ENCODE measurements at regions not wholly inside any gene's neighbourhood (a gene's known extent, or its start where the extent isn't known, plus 50 kb on each side); places are given as distances from the start of the nearest gene placed in this dataset.
"Not testable (repeated sequence)": the region's sequence is repeated elsewhere in the genome, so short reads cannot be mapped to it uniquely, and the experiment has no call there.

DNA sequence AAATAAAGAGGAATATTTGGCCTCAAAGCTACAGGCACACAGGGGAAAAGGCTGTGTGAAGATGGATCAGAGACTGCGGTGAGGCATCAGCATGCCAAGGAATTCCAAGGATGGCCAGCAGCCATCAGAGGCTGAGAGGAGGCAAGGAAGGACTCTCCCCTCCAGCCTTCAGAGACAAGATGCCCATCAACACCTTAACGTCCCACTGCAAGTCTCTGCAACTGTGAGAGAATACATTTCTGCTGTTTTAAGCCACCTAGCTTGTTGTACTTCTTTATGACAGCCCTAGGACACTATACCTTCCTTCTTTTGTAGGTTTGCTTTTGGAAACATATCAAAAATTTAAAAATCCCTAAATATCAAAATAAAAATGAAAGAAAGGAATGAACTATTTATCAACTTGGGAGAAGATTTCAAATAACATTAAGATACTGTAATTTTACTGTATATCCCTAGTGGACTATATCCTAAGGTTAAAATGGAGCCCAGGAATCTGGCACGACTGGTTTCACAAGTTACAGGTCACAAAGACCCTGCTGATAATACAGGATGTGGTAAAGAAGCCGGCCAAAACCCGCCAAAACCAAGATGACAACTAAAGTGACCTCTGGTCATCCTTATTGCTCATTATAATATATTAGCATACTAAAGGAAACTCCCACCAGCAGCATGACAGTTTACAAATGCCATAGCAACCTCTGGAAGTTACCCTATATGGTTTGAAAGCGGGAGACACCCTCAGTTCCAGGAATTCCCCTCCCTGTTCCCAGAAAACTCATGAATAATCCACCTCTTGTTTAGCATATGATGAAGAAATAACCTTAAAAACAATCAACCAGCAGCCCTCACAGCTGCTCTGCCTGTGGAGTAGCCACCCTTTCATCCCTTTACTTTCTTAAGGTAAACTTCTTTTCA is 185.2 kb downstream of the AVL9 start:
- no peak for DNase-seq

DNA sequence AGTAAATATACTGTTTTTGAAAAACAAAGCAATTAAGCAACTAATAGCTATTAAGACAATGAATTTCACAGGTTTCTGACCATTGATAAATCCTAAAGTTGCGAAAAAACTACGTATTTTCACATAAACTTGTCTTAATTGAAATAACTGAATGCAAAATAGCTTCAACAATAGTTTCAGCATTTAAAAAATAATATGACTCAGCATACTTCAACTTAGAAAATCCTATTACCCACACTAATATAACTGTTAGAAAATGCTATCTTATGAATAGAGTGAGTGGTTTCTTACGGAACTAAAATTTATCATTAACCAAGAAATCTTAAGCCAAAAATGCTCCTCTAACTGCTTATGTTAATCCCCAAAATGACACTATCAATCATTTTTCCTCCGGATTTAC is 183.9 kb downstream of the AVL9 start:
- no peak for DNase-seq

DNA sequence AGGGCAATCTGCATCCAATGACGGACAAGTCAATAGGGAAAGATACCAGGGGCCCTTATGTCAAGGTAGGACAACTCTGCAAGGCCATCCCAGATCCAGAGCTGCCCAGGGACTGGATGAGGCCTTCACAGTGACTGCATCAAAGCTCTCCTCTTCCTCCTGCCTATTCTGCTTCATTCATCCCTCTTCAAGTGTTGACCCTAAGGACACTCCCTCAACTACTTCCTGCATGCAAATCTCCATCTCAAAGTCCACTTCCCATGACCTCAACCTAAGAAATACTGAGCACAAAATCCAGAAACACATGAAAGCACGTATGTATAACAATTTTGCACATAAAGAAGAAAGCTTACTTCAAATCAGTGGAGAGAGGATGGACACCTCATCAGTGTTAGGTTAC is 182.3 kb downstream of the AVL9 start:
- no peak for DNase-seq

DNA sequence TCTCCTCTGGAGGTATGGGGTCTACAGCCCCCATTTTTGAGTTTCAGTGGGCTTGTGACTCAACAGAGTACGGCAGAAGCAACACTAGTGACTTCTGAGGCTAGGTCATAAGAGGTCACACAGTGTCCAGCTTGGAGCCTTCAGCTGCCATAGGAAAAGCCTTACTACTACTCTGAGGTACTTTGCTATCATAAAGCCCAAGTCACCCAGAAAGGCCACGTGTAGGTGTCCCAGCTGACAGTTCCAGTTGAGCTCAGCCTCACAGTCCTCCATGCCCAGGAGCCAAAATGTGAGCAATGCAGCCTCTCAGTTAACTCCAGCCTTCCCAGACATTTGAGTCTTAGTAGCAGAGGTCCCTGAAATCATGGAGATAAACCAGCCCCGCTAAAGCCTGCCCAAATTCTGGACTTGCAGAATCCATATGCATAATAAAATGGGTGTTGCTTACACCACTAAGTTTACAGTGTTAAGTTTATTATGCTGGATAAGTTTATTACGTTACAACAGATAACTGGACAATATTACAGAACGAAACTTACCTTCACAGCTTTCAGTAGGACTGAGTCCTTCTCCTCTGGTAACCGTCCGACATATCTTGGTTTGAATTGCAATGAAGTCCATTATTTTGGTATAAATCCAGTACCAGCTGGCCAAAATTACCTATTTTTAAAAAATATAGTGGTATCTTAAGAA is 181.1 kb downstream of the AVL9 start:
- DNase-seq: no peak

DNA sequence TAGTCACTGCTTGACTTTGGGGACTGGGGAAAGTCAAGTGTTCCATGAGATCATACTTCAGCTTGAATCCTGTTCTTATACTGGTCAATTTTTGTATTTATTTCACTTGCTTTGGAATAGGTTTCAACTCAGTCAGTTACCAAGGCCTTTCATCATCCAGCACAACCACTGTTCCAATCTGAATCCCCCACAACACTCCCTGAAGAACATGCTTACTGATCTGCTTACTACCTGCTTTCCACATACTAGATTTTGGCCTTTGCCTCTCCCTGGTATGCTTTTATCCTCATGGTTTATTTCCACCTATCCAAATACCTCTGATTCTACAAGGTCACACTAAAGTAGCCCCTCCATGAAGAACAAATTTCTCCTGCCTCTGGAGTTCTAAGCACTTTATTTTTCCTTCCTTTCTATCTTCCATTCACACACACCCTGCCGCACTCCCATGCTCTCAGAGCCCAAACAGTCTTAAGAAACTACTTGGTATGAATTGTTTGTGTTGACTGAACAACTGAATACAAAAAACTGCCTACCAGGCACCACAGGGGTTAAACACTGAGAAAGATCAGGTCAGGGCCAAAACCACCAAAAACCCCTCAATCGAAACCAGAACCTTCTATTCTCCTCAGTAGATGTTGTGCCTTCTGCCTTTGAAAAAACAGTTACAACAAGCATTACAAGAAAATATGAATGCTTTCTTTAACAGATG is 178.1 kb downstream of the AVL9 start:
- no peak for DNase-seq

DNA sequence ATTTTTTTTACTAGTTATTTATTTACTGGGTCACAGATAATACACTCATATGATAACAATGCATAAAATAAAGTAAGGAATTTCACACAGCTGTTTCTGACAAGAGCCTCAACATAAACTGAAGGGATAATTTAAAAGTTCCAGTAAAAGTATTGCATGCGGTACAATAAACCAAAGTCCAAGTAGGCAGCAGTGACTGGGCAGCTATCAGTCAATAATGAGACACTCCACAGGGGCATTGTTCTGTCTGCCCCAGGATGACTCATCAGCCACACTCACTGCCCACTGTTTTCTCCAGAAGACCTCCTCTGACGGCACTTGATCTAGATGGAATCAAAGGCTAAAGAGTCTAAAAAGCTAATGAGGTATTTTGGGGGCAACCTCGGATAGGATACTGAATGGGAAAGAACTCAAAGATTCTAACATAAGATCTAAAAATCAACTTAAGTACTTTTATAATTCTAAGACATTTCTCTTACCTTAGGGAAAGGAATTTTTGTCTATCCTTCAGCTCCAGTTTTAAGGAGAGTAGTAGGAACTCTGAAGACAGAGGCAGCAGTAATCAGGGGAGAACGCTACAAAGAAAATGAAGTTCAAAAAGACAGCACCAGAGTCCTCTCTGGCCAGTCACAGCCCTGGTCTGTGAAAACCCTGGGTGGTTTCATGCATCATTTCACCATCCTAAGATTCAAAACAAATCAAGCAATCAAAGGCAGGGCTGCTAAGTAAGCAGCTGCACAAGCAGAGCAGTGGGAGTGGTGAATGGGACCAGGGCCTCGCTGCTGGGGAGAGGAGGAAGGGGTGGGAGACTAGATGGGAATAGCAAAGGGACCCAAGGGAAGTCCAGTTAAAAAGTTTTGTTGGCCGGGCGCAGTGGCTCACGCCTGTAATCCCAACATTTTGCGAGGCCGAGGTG is 175.1 kb downstream of the AVL9 start:
- DNase-seq: no peak

DNA sequence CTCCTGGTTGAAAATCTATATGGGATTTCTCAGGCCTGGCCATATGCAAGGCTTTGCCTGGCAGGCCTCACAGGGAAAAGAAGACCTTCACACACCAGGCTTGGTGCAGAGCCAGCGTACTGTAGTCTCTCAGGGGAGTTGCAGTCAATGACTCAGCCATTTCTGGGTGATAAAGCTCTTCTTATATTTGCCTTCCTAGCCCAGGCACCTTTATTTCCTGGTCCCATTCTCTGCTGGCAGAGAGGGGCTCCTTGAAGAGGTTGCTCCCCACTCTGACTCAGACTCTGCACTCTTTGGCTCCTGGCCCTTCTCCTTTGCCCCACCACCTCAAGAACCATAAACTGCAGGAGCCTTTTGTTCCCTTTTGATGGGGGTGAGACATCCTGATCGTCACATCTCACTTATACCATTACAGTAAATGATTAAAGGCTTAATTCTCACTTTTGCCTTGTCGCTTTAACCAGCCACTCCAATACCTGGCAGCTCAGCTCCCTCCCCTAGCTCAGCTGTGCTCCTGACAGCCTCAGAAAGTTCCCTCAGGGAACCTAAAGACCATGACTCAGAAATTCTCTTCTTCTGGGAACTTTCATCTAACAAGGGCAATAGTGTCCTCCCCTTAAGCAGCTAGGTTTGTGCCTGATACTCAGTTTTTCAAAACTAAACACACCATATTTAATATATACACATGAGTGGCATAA is 174.0 kb downstream of the AVL9 start:
- DNase-seq: peak; percentile 71

DNA sequence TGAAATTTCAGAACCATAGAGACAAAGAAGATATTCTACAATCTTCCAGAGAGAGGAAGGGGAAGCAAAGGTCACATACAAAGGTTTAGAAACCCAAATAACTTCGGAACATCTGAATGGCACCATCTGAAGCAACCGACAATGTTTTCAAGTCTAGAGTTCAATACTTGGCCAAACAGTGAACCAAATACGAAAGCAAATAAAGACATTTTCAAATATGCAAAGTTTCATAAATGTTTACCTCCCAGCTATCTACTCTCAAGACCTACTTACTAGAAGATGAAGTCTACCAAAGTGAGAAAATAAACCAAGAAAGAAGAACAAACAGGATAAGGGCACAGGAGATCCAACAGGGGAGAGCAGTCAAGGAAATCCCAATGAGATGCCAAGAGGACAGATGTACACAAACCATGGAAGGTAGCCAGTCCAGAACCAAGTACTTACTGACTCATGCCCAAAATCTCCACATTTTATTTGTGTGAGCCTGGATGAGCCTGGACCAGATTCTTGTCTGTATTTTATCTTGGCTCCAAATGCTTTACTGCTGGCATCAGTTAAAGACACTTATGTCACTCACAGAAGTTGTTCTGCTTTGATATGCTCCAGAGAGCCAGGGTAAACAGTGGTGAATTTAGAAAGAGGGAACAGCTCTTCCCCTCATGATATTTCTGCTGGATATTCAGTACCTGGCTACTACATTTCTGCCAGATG is 173.3 kb downstream of the AVL9 start:
- not testable (repeated sequence) for DNase-seq

DNA sequence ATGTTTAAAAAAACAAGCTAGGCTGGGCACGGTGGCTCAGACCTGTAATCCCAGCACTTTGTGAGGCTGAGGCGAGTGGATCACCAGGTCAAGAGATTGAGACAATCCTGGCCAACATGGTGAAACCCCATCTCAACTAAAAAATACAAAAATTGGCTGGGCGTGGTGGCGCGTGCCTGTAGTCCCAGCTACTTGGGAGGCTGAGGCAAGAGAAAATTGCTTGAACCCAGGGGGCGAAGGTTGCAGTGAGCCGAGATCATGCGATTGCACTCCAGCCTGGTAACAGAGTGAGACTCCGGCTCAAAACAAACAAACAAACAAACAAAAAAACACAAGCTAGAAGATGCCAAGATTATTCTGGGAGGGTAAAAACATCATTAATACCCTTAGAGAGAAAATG is 172.3 kb downstream of the AVL9 start:
- DNase-seq: not testable (repeated sequence)

DNA sequence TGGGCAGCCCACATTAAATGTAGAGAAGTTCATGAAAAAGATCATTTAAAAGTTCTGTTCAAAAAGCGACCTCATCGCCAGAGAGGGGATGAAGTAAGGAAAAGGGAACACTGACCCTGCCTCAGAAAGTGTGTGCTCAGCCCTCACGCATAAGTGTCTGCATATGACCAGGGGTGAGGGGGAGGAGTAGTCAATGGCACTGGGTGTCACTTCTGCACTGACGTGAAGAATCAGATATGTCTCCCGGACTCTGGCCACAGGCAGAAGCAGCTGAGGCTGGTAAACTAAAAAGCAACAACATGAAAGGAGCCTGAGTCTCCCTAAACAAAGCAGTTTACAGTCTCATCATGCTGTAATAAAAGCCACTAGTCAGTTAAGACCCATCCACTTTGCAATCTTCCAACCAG is 168.5 kb downstream of the AVL9 start:
- not testable (repeated sequence) for DNase-seq

DNA sequence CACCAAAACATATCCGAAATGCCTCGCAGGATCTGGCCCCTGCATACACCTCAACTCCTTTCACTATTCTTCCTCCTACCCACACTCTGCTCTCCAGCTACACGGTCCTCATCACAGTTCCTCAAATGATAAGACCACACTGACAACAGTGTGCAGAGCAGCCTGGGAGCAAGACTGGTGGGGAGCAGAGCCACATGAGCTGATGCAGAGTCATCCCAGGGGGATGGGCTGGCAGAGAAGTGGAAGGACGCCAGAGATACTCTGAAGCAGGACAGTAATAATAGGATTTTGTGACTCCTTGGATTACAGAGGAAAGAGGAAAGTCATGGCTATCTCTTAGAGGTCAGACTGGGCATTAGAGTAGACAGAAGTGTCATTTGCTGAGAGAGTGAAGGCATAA is 167.2 kb downstream of the AVL9 start:
- not testable (repeated sequence) for DNase-seq

DNA sequence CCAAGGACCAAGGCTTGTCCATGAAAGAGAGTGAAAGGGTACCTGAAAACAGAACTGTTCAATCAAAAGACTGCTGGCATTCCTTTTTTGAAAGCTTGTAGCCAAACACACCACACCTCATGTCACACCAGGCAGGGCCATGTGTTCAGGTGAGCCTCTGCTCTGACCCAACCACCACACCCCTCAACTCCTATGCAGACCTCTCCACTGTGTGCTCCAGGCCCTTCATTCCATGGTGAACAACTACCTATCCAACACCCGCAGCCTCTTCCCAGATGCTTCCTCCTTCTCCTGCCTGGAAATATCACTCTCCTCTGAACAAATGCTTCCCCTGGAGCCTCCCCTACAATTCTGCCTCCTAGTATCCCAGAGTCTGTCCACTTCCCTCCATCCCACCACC is 166.6 kb downstream of the AVL9 start:
- DNase-seq: no peak

DNA sequence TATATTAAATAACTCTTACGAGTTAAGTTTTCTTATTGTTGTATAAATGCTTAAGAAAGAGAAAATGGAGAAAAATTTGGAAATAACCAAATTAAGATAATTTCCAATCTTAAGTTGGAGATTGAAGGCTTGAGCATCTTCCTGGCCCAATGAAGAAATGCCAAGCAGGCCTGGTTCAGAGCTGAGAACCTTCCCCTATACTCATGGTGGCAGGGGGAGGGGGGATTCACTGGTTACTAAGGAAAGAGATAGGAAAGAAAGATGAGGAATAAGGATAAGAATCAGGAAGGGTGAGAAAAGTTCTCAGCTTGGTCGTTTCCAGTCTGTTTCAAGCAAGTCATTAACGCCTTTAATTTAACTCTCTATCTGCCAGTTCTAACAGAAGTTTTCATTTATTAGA is 166.2 kb downstream of the AVL9 start:
- DNase-seq: no peak

DNA sequence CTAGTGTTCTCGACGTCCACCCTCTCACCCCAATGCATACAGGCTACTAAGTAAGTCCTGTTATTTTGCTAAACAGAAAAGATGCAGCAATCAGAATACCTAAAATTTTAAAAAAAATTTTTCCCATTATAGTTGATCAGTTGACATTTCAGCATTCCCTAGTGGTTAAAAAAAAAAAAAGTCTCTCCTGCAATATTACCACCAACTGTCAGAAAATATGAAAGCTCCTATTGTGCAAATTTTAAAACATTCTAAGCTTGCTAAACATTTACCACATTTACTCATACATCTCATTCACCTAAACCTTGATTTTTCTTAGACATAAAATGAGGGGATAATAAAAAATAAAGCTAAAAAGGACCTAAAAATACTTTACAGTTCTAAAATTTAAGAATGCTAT is 165.6 kb downstream of the AVL9 start:
- DNase-seq: no peak

DNA sequence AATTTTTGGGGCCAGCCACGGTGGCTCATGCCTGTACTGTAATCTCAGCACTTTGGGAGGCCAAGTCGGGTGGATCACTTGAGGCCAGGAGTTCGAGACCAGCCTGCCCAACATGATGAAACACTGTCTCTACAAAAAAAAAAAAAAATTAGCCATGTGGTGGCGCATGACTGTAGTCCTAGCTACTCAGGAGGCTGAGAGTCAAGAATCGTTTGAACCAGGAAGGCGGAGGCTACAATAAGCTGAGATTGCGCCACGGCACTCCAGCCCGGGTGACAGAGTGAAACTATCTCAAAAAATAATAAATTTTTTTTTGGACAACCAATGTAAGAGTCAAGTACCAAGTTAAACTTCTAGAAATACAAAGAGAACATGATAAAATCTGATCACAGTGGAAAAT is 164.6 kb downstream of the AVL9 start:
- no peak for DNase-seq

DNA sequence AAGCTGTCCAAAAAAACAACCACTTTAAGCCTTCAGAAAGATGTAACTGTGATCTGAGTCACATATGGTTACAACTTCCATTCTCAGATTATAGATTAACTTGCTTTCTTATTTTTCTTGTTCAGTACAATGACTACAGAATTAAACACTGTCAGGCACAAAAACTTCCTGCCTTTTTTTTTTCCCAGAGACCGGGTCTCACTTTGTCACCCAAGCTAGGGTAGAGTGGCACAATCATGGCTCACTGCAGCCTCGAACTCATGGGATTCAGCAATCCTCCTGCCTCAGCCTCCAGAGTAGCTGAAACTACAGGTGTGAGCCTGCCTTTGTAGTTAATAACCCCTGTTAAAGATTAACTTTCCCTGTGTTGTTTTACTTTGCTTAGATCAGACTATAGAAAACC is 163.2 kb downstream of the AVL9 start:
- no peak for DNase-seq

DNA sequence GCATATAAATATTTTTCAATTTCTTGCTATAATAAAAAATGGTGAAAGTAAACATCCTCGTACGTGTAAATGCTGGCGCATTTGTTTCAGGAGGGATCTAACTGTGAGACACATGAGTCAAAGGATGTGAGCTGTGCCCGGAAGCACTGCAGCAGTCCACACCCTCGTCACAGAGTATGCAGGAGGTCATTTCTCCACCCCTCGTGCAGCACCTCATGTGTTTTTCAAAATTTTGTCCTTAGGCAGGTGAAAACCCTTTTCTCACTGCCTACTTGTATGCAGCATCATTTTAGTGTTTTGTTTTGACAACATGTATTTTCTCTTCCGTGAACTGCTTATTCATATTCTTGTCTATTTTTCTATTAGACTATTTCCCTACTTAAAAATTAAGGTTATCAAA is 162.7 kb downstream of the AVL9 start:
- no peak for DNase-seq

DNA sequence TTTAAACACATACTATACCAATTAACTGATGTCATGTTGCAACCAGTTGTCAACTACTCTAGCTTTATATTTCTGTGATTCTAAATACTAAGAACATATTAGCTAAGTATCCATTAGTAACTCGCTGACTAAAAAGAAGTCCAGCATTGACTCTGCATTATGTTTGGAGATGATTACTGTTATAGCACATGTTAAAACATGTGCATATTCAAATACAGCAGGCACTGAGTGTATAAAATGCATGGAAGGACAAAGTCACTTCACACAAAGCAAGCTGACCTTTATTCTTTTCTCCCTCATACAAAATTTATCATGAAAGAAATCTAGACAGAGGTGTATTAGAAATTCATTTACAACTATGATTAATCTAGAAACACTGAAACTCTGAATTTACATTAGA is 159.3 kb downstream of the AVL9 start:
- not testable (repeated sequence) for DNase-seq

DNA sequence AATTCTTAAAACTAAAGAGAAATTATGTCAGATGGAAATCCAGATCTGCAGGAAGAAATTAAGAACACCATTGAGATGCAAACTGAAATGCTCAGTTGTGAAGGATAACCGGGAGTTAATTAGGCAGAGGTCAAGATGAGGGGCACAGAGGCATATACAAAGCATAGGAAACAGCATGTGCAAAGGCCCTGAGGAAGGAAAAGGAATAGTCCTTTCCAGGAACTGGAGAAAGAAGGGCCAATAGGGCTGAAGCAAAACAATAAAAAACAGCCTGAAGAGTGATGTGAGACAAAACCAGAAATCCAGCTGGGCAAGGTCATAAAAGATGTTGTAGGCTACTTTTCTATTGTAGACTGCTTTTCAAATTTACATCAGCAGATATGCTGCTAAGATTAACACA is 155.1 kb downstream of the AVL9 start:
- DNase-seq: not testable (repeated sequence)

DNA sequence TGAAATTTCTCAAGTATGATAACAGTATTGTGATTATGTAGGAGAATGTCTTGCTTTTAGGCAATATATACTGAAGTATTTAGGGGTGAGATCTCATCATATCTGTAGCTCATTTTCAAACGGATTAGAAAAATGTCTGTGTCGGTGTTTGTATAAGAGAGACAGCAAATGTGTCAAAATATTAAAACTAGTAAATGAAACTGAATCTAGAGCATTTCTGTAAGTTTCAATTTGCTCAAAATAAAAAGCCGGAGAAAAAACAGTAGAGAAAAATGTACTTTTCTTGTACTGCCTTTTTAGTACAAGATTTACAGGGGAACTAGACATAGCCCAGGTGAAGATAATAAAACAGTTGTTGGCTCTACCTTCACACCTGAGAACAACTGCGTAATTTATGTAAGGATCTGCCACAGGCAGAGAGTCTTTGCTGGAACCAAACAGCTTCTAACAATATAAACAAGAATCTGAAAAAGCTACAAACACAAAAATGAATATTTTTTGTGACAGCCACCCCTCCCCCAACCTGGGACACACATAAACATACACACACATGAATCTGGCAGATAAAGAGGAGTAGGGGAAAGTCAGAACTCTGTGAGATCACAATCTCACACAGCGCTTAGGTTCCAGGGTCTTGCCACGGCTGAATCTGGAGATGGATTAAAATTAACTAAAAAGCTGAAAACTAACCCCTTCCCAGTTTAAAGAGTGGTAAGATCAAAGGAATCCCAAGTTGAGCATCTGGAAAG is 153.3 kb downstream of the AVL9 start:
- no peak for DNase-seq

DNA sequence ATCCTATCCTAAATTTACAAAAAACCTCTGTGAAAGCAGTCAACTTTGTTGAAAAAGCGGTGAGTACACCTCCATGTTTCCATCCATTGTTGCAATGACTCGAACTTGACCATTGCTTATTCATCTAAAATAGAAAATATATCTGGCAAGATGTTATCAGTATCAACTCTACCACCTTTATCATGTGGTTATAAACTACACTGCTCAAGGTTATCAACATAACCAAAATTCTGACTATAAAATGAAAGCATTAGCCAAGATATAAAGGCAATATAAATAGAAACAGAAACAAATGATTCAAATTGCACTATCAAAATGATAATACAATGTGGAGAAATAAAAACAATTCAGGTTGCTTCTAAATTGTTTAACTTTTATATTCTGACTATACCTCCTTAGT is 150.0 kb downstream of the AVL9 start:
- DNase-seq: not testable (repeated sequence)
